ENCODE measurements at regions not wholly inside any gene's neighbourhood (a gene's known extent, or its start where the extent isn't known, plus 50 kb on each side); places are given as distances from the start of the nearest gene placed in this dataset.

GRCh38 chr5:87551911-87552310, 139.2 kb upstream of the CCNH start:
- Histone ChIP-seq H4K20me1 (replicated peaks; ENCODE audit: insufficient read depth) (no peaks in the 10 kb centered on the region), H3K4me3 (no peak overlapping the region), H3K27me3 (ENCODE audit: insufficient read depth) (no peaks in the 10 kb centered on the region), H3K9me2 (ENCODE audit: insufficient read depth) (peaks cover 3% of the 10 kb centered on the region; the same call in 1 of the 2 replicates), H3F3A (replicated peaks; ENCODE audit: low read depth) (no peaks in the 10 kb centered on the region), H2AFZ (no peak overlapping the region), H3K27ac (ENCODE audit: low read depth) (no peak overlapping the region), H3K4me2 (no peak overlapping the region), H3K79me2 (replicated peaks; ENCODE audit: insufficient read depth) (no peaks in the 10 kb centered on the region), H3K36me3 (ENCODE audit: insufficient read depth) (no peaks in the 10 kb centered on the region), H3K4me1 (ENCODE audit: insufficient read depth) (no peaks in the 10 kb centered on the region)
- Mint-ChIP-seq H3K4me3 (no peak overlapping the region), H3K27me3 (ENCODE audit: insufficient read depth, low read depth, poor library complexity) (no peaks in the 10 kb centered on the region), H3K36me3 (ENCODE audit: low read depth) (no peaks in the 10 kb centered on the region), H3K9me3 (peaks cover 6% of the 10 kb centered on the region; the same call in 1 of the 3 replicates), H3K27ac (no peak overlapping the region), H3K4me1 (no peaks in the 10 kb centered on the region)
- ATAC-seq (no peak), DNase-seq (ENCODE audit: low spot score) (no peak)
- no peak for TF ChIP-seq STAT1 (IDR thresholded peaks at IDR 0.05; ENCODE audit: unreplicated experiment)
- no peak for TF ChIP-seq CTCF (conservative IDR thresholded peaks at IDR 0.05; ENCODE audit: low read depth in 2 of 2)
- no peak for TF ChIP-seq ZNF462 (CRISPR knock-in tag; IDR thresholded peaks at IDR 0.05)
- no peak for TF ChIP-seq JUNB (IDR thresholded peaks at IDR 0.05; ENCODE audit: unreplicated experiment)
- TF ChIP-seq ZNF331 (CRISPR knock-in tag; IDR thresholded peaks at IDR 0.05; ENCODE audit: low read depth), result no peak

All from GM23338 (cell line).